Left ventricle myocardium inferior (tissue), 1 donor: ENCODE measurements at regions not wholly inside any gene's neighbourhood (a gene's known extent, or its start where the extent isn't known, plus 50 kb on each side); places are given as distances from the start of the nearest gene placed in this dataset.

Source experiments
- DNase-seq: peaks from one replicate; pipeline ENCODE4 v3.0.0-alpha.2; 2020
- H3K27ac ChIP-seq: fragments of 200-600 bp; replicated peaks from 2 replicates; pipeline ENCODE4 v1.8.0; 2021
- H3K27me3 ChIP-seq: fragments of 200-600 bp; 2 replicates; pipeline ENCODE4 v1.8.0; 2021; ENCODE audit warnings: low read depth
- H3K36me3 ChIP-seq: fragments of 200-600 bp; 2 replicates; pipeline ENCODE4 v1.8.0; 2021
- H3K4me1 ChIP-seq: fragments of 200-600 bp; 2 replicates; pipeline ENCODE4 v1.8.0; 2021
- H3K4me3 ChIP-seq: fragments of 200-600 bp; 2 replicates; pipeline ENCODE4 v1.8.0; 2021; ENCODE audit warnings: mild to moderate bottlenecking, moderate library complexity
- H3K9me3 ChIP-seq: fragments of 200-600 bp; replicated peaks from 2 replicates; pipeline ENCODE4 v1.8.0; 2021
- intact Hi-C: fragments of 100-400 bp; cut with micrococcal nuclease; formaldehyde crosslinking; loops from one replicate; pipeline ENCODE4 v1.11.0; 2022
- TF ChIP-seq, protein P1 (sequence below): fragments of 200-600 bp; IDR thresholded peaks from 2 replicates; pipeline ENCODE4 v1.8.0; 2021; ENCODE audit warnings: antibody characterized with exemption, mild to moderate bottlenecking, borderline replicate concordance
- donor health status: DM: no; HTN: yes; CAD: no; lungs with severe emphysema.

GRCh38 chr13:22470075-22470474 is 710.7 kb upstream of the SGCG start:
- TF ChIP-seq, protein P1, sequence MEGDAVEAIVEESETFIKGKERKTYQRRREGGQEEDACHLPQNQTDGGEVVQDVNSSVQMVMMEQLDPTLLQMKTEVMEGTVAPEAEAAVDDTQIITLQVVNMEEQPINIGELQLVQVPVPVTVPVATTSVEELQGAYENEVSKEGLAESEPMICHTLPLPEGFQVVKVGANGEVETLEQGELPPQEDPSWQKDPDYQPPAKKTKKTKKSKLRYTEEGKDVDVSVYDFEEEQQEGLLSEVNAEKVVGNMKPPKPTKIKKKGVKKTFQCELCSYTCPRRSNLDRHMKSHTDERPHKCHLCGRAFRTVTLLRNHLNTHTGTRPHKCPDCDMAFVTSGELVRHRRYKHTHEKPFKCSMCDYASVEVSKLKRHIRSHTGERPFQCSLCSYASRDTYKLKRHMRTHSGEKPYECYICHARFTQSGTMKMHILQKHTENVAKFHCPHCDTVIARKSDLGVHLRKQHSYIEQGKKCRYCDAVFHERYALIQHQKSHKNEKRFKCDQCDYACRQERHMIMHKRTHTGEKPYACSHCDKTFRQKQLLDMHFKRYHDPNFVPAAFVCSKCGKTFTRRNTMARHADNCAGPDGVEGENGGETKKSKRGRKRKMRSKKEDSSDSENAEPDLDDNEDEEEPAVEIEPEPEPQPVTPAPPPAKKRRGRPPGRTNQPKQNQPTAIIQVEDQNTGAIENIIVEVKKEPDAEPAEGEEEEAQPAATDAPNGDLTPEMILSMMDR = no peak
- intact Hi-C loops = no loop called here
- DNase-seq = no peak
- no peaks in the 10 kb centered on the region for H3K36me3 ChIP-seq
- H3K27me3 ChIP-seq = no peaks in the 10 kb centered on the region
- H3K9me3 ChIP-seq = no peaks in the 10 kb centered on the region
- H3K4me3 ChIP-seq = no peak overlapping the region
- H3K27ac ChIP-seq = no peak overlapping the region
- H3K4me1 ChIP-seq = no peaks in the 10 kb centered on the region

DNA sequence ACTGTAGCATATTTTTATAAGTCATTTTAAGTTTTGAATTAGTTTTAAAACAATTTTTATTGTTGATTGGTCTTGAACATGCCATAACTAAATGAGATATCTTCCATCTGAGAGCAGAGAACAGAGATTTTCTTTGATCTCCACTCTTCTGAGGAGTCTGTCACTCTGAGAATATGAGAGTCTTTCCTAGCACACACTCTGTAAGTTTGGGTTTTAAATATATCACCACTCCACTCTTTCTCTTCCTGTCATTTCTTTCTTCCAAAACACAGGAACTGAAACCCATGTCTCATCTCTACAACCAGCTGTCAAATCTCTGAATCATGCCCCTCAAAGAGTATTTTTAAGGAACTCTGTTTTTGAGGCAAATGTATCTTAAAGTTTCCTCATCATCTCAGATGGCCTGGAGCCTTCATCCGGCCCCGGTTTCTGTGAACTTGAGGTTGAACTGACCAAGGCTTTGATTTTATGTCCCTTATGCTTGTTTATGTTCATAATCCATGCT is 698.2 kb upstream of the SGCG start:
- Histone ChIP-seq H3K9me3 (no peaks in the 10 kb centered on the region), H3K27ac (no peak overlapping the region), H3K4me1 (no peaks in the 10 kb centered on the region), H3K36me3 (no peaks in the 10 kb centered on the region), H3K27me3 (no peaks in the 10 kb centered on the region), H3K4me3 (no peak overlapping the region)
- intact Hi-C loops = no loop called here
- TF ChIP-seq, protein P1 = no peak
- no peak for DNase-seq

GRCh38 chr13:22483276-22483675 is 697.5 kb upstream of the SGCG start:
- H3K9me3 ChIP-seq = no peaks in the 10 kb centered on the region
- intact Hi-C loops = no loop called here
- H3K4me3 ChIP-seq = no peak overlapping the region
- TF ChIP-seq, protein P1 = no peak
- no peak for DNase-seq
- no peaks in the 10 kb centered on the region for H3K36me3 ChIP-seq
- no peaks in the 10 kb centered on the region for H3K27me3 ChIP-seq
- H3K4me1 ChIP-seq = no peaks in the 10 kb centered on the region
- no peak overlapping the region for H3K27ac ChIP-seq

DNA sequence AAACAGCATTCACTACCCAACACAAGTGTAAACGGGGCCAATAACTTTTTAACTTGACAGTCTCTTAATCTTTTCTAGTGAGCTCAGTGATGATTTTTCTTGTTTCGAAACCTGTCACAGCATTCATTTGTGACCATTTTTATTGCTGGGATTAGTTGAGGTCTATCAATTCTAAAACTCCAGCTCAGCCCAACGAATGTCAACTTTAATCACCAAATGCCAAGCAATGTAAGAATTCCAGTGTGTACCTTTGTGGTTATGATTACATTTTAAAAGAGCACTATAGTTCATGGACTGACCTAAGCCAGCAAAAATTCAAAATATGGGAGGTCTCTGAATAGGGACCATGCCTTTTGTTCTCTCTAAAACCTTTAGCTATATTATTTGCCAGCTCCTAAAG is 694.3 kb upstream of the SGCG start:
- Histone ChIP-seq H3K9me3 (no peaks in the 10 kb centered on the region), H3K27ac (no peak overlapping the region), H3K27me3 (no peaks in the 10 kb centered on the region), H3K4me1 (no peaks in the 10 kb centered on the region), H3K4me3 (no peak overlapping the region), H3K36me3 (no peaks in the 10 kb centered on the region)
- intact Hi-C loops = no loop called here
- TF ChIP-seq, protein P1 = no peak
- no peak for DNase-seq

- H3K27ac ChIP-seq = no peak overlapping the region
- intact Hi-C loops = no loop called here
- no peak for DNase-seq
Measured at GRCh38 chr13:22487932-22488331, 692.8 kb upstream of the SGCG start.

More at GRCh38 chr13:22487932-22488331, 692.8 kb upstream of the SGCG start:
- Histone ChIP-seq H3K4me1 (no peaks in the 10 kb centered on the region), H3K36me3 (no peaks in the 10 kb centered on the region), H3K4me3 (no peak overlapping the region), H3K27me3 (no peaks in the 10 kb centered on the region), H3K9me3 (peaks cover under 1% of the 10 kb centered on the region)
- TF ChIP-seq, protein P1 = no peak
